CD14-positive monocyte (primary cell): ENCODE measurements at regions not wholly inside any gene's neighbourhood (a gene's known extent, or its start where the extent isn't known, plus 50 kb on each side); places are given as distances from the start of the nearest gene placed in this dataset.

ENCODE experiments used
- DNase-seq, 3 donors: peaks; one replicate each; pipeline ENCODE4 v3.0.0-alpha.2; 2011 to 2022
- H2AFZ ChIP-seq: 2 replicates; pipeline ENCODE4 v1.6.0; 2012; ENCODE audit warnings: mild to moderate bottlenecking, low read depth, low read length, inconsistent platforms; ENCODE audit not compliant: insufficient read depth, poor library complexity, severe bottlenecking
- H3K27ac ChIP-seq, 2 donors: 1 replicate in 1 of 2; 2 replicates in 1 of 2; pipeline ENCODE4 v1.5.1; 2012 to 2013; ENCODE audit warnings: low read length in 2 of 2, control low read depth in 1 of 2, inconsistent platforms in 1 of 2, low read depth in 1 of 2, mild to moderate bottlenecking in 1 of 2
- H3K27me3 ChIP-seq, 2 donors: one replicate each; pipeline versions ENCODE4 v1.6.0 to v1.6.1; 2011 to 2013; ENCODE audit warnings: low read length in 2 of 2; ENCODE audit not compliant: control insufficient read depth in 2 of 2, insufficient read depth in 2 of 2
- H3K36me3 ChIP-seq, 2 donors: replicated peaks in 1 of 2; 1 replicate in 1 of 2; 2 replicates in 1 of 2; pipeline versions ENCODE4 v1.5.1 to v1.6.1; 2012 to 2013; ENCODE audit warnings: low read length in 2 of 2, control low read depth in 1 of 2, inconsistent platforms in 1 of 2, mild to moderate bottlenecking in 1 of 2; ENCODE audit not compliant: insufficient read depth in 2 of 2, control insufficient read depth in 1 of 2
- H3K4me1 ChIP-seq, 2 donors: 1 replicate in 1 of 2; 2 replicates in 1 of 2; pipeline versions ENCODE4 v1.5.1 to v1.6.1; 2012 to 2013; ENCODE audit warnings: low read length in 2 of 2, control low read depth in 1 of 2, inconsistent platforms in 1 of 2, mild to moderate bottlenecking in 1 of 2, moderate library complexity in 1 of 2; ENCODE audit not compliant: insufficient read depth in 2 of 2, control insufficient read depth in 1 of 2
- H3K4me2 ChIP-seq: replicated peaks from 2 replicates; pipeline ENCODE3; 2012; ENCODE audit warnings: low read length, moderate library complexity, mild to moderate bottlenecking; ENCODE audit not compliant: poor library complexity, severe bottlenecking; ENCODE audit errors: extremely low read depth
- H3K4me3 ChIP-seq, 3 experiments: fragments of 200-600 bp in 1 of 3; sonication (generic) in 1 of 3; replicated peaks in 1 of 3; 1 replicate in 2 of 3; 2 replicates in 1 of 3; pipeline ENCODE4 v1.5.1; 2011 to 2013; ENCODE audit warnings: low read length in 3 of 3, mild to moderate bottlenecking in 3 of 3, control low read depth in 2 of 3, low read depth in 2 of 3, inconsistent platforms in 1 of 3, moderate library complexity in 1 of 3
- H3K79me2 ChIP-seq: 2 replicates; pipeline ENCODE4 v1.6.0; 2012; ENCODE audit warnings: mild to moderate bottlenecking, control low read depth, inconsistent platforms, low read length, moderate library complexity; ENCODE audit not compliant: insufficient read depth
- H3K9ac ChIP-seq: 2 replicates; pipeline ENCODE4 v1.6.0; 2017; ENCODE audit warnings: low read length, mild to moderate bottlenecking; ENCODE audit not compliant: insufficient read depth, poor library complexity, severe bottlenecking
- H3K9me3 ChIP-seq, 2 donors: replicated peaks in 1 of 2; 1 replicate in 1 of 2; 2 replicates in 1 of 2; pipeline versions ENCODE4 v1.5.1 to v1.6.1; 2012 to 2013; ENCODE audit warnings: low read length in 2 of 2, control low read depth in 1 of 2; ENCODE audit not compliant: control insufficient read depth in 1 of 2, insufficient read depth in 1 of 2
- H4K20me1 ChIP-seq: 2 replicates; pipeline ENCODE4 v1.6.0; 2012; ENCODE audit warnings: mild to moderate bottlenecking, low read length, control low read depth, moderate library complexity; ENCODE audit not compliant: insufficient read depth
- H3K27ac Mint-ChIP-seq, 7 donors: one replicate each; pipeline ENCODE4 v1.8.0; 2020; ENCODE audit warnings: mild to moderate bottlenecking in 7 of 7, mixed read lengths in 7 of 7, moderate library complexity in 6 of 7, inconsistent platforms in 2 of 7
- H3K27me3 Mint-ChIP-seq, 3 donors: one replicate each; pipeline ENCODE4 v1.8.0; 2021 to 2022; ENCODE audit warnings: low read depth in 3 of 3, mild to moderate bottlenecking in 3 of 3, mixed read lengths in 3 of 3, moderate library complexity in 3 of 3, inconsistent platforms in 1 of 3
- H3K36me3 Mint-ChIP-seq, 2 donors: one replicate each; pipeline ENCODE4 v1.8.0; 2020; ENCODE audit warnings: mixed read lengths in 2 of 2, inconsistent platforms in 1 of 2, mild to moderate bottlenecking in 1 of 2
- H3K4me1 Mint-ChIP-seq: one replicate; pipeline ENCODE4 v1.8.0; 2020; ENCODE audit warnings: mild to moderate bottlenecking, mixed read lengths
- H3K4me3 Mint-ChIP-seq, 2 donors: one replicate each; pipeline ENCODE4 v1.8.0; 2020; ENCODE audit warnings: mild to moderate bottlenecking in 2 of 2, mixed read lengths in 2 of 2, moderate library complexity in 1 of 2
- H3K9me3 Mint-ChIP-seq, 7 donors: one replicate each; pipeline ENCODE4 v1.8.0; 2020 to 2022; ENCODE audit warnings: mixed read lengths in 7 of 7, mild to moderate bottlenecking in 6 of 7, moderate library complexity in 6 of 7, inconsistent platforms in 2 of 7
- WGBS: methylation state at CpG from one replicate; pipeline ENCODE4 v1.1.5; 2013; ENCODE audit warnings: missing lambda C conversion rate; ENCODE audit not compliant: insufficient coverage; 5-methylcytosine and 5-hydroxymethylcytosine counted together
- intact Hi-C, 2 donors: fragments of 100-400 bp; cut with micrococcal nuclease; formaldehyde crosslinking; loops; one replicate each; pipeline versions ENCODE4 v1.15.0 to v1.15.1; 2023
- TF ChIP-seq, protein P1 (sequence below): fragments of 200-600 bp; IDR thresholded peaks from one replicate; pipeline ENCODE4 v1.8.0; 2022; ENCODE audit warnings: antibody characterized with exemption, mild to moderate bottlenecking

DNA sequence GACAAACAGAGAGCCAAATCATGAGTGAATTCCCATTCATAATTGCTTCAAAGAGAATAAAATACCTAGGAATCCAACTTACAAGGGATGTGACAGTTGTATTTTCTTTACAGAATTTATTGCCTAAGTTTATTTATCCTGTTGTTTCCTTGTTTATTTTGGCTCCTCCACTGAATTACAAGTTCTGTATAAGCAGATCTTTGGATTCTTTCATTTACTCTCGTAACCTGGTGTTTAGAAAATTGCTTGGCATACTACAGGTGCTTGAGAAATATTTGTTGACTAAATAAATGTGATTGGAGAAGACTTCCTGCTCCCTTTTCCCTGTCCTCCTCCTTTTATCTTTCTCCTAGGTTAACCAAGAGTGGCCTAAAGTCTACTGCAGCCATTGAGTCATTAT, 455.6 kb downstream of the TMEM38B start:
- H3K36me3 ChIP-seq = no peaks in the 10 kb centered on the region
- no peak overlapping the region for H3K4me3 ChIP-seq
- TF ChIP-seq, protein P1, sequence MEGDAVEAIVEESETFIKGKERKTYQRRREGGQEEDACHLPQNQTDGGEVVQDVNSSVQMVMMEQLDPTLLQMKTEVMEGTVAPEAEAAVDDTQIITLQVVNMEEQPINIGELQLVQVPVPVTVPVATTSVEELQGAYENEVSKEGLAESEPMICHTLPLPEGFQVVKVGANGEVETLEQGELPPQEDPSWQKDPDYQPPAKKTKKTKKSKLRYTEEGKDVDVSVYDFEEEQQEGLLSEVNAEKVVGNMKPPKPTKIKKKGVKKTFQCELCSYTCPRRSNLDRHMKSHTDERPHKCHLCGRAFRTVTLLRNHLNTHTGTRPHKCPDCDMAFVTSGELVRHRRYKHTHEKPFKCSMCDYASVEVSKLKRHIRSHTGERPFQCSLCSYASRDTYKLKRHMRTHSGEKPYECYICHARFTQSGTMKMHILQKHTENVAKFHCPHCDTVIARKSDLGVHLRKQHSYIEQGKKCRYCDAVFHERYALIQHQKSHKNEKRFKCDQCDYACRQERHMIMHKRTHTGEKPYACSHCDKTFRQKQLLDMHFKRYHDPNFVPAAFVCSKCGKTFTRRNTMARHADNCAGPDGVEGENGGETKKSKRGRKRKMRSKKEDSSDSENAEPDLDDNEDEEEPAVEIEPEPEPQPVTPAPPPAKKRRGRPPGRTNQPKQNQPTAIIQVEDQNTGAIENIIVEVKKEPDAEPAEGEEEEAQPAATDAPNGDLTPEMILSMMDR = no peak
- WGBS = no CpG with 5 or more reads among the region's 1 CpG
- H2AFZ ChIP-seq = no peak overlapping the region
- Mint-ChIP-seq H3K36me3 (no peaks in the 10 kb centered on the region), H3K4me1 (no peaks in the 10 kb centered on the region), H3K4me3 (no peak overlapping the region), H3K27me3 (no peaks in the 10 kb centered on the region), H3K27ac (no peak overlapping the region), H3K9me3 (peaks cover 0 to 7% (median 2%) of the 10 kb centered on the region in 7 donors)
- intact Hi-C loops = no loop called here
- no peaks in the 10 kb centered on the region for H3K4me1 ChIP-seq
- no peak overlapping the region for H3K27ac ChIP-seq
- H4K20me1 ChIP-seq = no peaks in the 10 kb centered on the region
- H3K9me3 ChIP-seq = no peaks in the 10 kb centered on the region
- H3K27me3 ChIP-seq = no peaks in the 10 kb centered on the region
- H3K4me2 ChIP-seq = no peak overlapping the region
- no peaks in the 10 kb centered on the region for H3K79me2 ChIP-seq
- no peak for DNase-seq
- H3K9ac ChIP-seq = no peak overlapping the region

DNA sequence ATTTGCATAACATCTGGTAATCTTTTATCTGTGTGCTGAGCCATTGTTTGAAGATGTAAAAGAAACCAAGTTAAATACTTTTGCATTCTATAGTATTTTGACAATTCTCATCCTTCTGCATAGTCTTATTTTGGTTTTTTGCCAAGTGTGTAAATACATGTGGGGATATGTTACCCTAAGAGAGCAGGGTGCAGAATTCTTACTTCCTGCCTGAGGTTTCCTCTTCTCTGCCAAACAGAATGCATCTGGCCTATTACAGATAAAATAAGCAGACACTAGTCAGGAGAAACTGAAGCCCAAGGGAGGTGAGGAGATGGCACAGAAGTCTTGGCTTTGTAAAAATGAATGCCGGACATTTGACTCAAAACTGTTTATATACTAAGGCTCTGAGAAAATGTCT, 462.1 kb downstream of the TMEM38B start:
- intact Hi-C loops = no loop called here
- Mint-ChIP-seq H3K4me1 (no peaks in the 10 kb centered on the region), H3K4me3 (no peak overlapping the region), H3K9me3 (peaks cover 0 to 5% (median 2%) of the 10 kb centered on the region in 7 donors), H3K27me3 (no peaks in the 10 kb centered on the region), H3K36me3 (no peaks in the 10 kb centered on the region), H3K27ac (no peak overlapping the region)
- no CpG with 5 or more reads among the region's 1 CpG for WGBS
- no peak overlapping the region for H3K9ac ChIP-seq
- H3K79me2 ChIP-seq = no peaks in the 10 kb centered on the region
- no peaks in the 10 kb centered on the region for H3K9me3 ChIP-seq
- no peak overlapping the region for H3K27ac ChIP-seq
- no peaks in the 10 kb centered on the region for H3K4me1 ChIP-seq
- H3K4me2 ChIP-seq = no peak overlapping the region
- no peaks in the 10 kb centered on the region for H3K27me3 ChIP-seq
- H2AFZ ChIP-seq = no peak overlapping the region
- no peak overlapping the region for H3K4me3 ChIP-seq
- TF ChIP-seq, protein P1 = no peak
- no peaks in the 10 kb centered on the region for H3K36me3 ChIP-seq
- no peaks in the 10 kb centered on the region for H4K20me1 ChIP-seq
- DNase-seq = no peak
